Heart left ventricle (tissue), 16 donors: ENCODE measurements at regions not wholly inside any gene's neighbourhood (a gene's known extent, or its start where the extent isn't known, plus 50 kb on each side); places are given as distances from the start of the nearest gene placed in this dataset.
A peak's percentile ranks its signal among the peaks of the same experiment; 100 is the strongest.

Source experiments
- ATAC-seq, 4 donors: fragments of 200-7000 bp; cut with Tn5 transposase; one replicate each; pipeline ENCODE4 v1.9.1; 2020 to 2022; ENCODE audit warnings: moderate library complexity in 4 of 4, mild to moderate bottlenecking in 3 of 4, moderate number of reproducible peaks in 1 of 4
- DNase-seq, 5 donors: peaks; one replicate each; pipeline ENCODE4 v3.0.0-alpha.2; 2020
- H3K27ac ChIP-seq, 12 donors: fragments of 200-600 bp; sonication (generic) in 4 of 12; one replicate each; pipeline versions ENCODE4 v1.5.0 to v1.8.0; 2016 to 2022; ENCODE audit warnings: mild to moderate bottlenecking in 2 of 12
- H3K27me3 ChIP-seq, 9 donors: fragments of 200-600 bp; sonication (generic) in 2 of 9; one replicate each; pipeline versions ENCODE4 v1.5.1 to v1.8.0; 2016 to 2022; ENCODE audit warnings: mild to moderate bottlenecking in 3 of 9
- H3K36me3 ChIP-seq, 9 donors: fragments of 200-600 bp; sonication (generic) in 2 of 9; one replicate each; pipeline versions ENCODE4 v1.5.0 to v1.8.0; 2018 to 2022; ENCODE audit warnings: mild to moderate bottlenecking in 2 of 9
- H3K4me1 ChIP-seq, 12 donors: fragments of 200-600 bp; sonication (generic) in 4 of 12; one replicate each; pipeline versions ENCODE4 v1.5.0 to v1.8.0; 2016 to 2022; ENCODE audit warnings: mild to moderate bottlenecking in 3 of 12
- H3K4me3 ChIP-seq, 12 donors: fragments of 200-600 bp; sonication (generic) in 4 of 12; one replicate each; pipeline versions ENCODE4 v1.5.0 to v1.8.0; 2017 to 2022; ENCODE audit warnings: mild to moderate bottlenecking in 9 of 12, moderate library complexity in 4 of 12
- H3K9me3 ChIP-seq, 12 donors: fragments of 200-600 bp; sonication (generic) in 4 of 12; one replicate each; pipeline versions ENCODE4 v1.5.0 to v1.8.0; 2016 to 2022; ENCODE audit warnings: mild to moderate bottlenecking in 1 of 12
- POLR2A ChIP-seq, 2 donors: fragments of 450-650 bp; IDR thresholded peaks; one replicate each; pipeline ENCODE4 v1.6.1; 2017; ENCODE audit warnings: antibody characterized with exemption in 2 of 2, mild to moderate bottlenecking in 2 of 2, moderate library complexity in 2 of 2
- WGBS, 4 donors: extraction: QIAGEN DNeasy Blood & Tissue Kit in 2 of 4; methylation state at CpG; one replicate each; pipeline versions ENCODE4 v1.1.5 to v1.1.7; 2013 to 2018; 5-methylcytosine and 5-hydroxymethylcytosine counted together
- intact Hi-C, 10 donors: fragments of 100-400 bp; cut with DNase I; formaldehyde crosslinking; loops; one replicate each; pipeline versions ENCODE4 v1.11.1 to v1.14.2; 2022
- TF ChIP-seq, protein P1 (sequence below), 12 donors: fragments of 200-600 bp; sonication (generic) in 4 of 12; IDR thresholded peaks; one replicate each; pipeline versions ENCODE4 v1.5.0 to v1.8.0; 2018 to 2022; ENCODE audit warnings: antibody characterized with exemption in 12 of 12, mild to moderate bottlenecking in 5 of 12
- donor health status: ischemic (EF 13 %, LVEDD 7.1; RV severe dilation, severe dysfunction).
- donor health status: healthy with polysubstance abuse.
- donor health status: DM: no; HTN: yes; CAD: no.
- donor health status: DM: no; HTN: no; CAD: no.
- donor health status: ischemic (EF 25% LVEDD 6.9; RV normal size, moderate dysfunction).
- donor health status: ischemic (EF 25% LVEDD 5.7; RV mildly dilated, moderate dysfunction).
- donor health status: healthy.
- donor health status: DM: yes; HTN: yes; CAD: no.
- donor health status: ischemic (EF 35%, LVEDD 5.7; RV mildly dilated, moderate dysfunction).
- donor health status: nonischemic (EF 11% LVEDD 7.7; RV severe dilation, severe dysfunction).
- donor health status: DM: yes; HTN: yes; CAD: no.
- donor health status: PGD.
- donor health status: ischemic (EF 29% LVEDD 5.4; RV normal size, mild dysfunction).
- donor health status: nonischemic (EF 23%, LVEDD 6.1; RV moderate dilation, normal function).

DNA sequence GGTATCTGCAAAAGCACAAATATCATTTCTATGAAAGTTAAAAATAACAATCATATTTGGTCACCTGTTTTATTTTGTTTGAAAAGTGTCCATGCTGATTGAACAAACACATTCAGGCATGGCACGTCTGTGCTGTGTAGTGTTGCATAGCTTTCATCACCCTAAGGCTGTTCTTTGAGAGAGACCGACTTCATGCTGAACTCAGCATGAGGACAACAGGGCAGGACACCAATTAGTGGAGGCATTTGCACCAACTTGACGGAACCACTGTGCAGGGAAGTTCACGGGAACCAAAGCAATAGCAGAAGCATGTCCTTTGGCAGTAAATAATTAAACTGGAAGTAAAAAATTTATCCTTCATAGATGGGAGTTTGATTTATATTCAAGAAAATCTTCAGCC, 158.4 kb upstream of the SLC7A11 start:
- ATAC-seq = peak; percentile 95 to 98 (median 97)
- intact Hi-C loops = loop anchor here in 1 of 10 donors (5.0 kb wide), 1 partner anchor 203 kb away; no protein-coding TSS in a partner anchor
- no peaks in the 10 kb centered on the region for H3K36me3 ChIP-seq
- TF ChIP-seq POLR2A (IDR thresholded peaks at IDR 0.05) = no peak
- TF ChIP-seq, protein P1, sequence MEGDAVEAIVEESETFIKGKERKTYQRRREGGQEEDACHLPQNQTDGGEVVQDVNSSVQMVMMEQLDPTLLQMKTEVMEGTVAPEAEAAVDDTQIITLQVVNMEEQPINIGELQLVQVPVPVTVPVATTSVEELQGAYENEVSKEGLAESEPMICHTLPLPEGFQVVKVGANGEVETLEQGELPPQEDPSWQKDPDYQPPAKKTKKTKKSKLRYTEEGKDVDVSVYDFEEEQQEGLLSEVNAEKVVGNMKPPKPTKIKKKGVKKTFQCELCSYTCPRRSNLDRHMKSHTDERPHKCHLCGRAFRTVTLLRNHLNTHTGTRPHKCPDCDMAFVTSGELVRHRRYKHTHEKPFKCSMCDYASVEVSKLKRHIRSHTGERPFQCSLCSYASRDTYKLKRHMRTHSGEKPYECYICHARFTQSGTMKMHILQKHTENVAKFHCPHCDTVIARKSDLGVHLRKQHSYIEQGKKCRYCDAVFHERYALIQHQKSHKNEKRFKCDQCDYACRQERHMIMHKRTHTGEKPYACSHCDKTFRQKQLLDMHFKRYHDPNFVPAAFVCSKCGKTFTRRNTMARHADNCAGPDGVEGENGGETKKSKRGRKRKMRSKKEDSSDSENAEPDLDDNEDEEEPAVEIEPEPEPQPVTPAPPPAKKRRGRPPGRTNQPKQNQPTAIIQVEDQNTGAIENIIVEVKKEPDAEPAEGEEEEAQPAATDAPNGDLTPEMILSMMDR (IDR thresholded peaks at IDR 0.05) = no peak
- H3K4me3 ChIP-seq = no peak overlapping the region
- H3K27me3 ChIP-seq = no peaks in the 10 kb centered on the region
- peaks cover 0 to 29% (median 7%) of the 10 kb centered on the region in 12 donors for H3K4me1 ChIP-seq
- DNase-seq = peak in 3 of 5 donors; percentile 27 to 49 (median 43)
- 33 to 60% (median 40%) methylated on average over 4 of the region's 4 CpGs for WGBS, 4 donors
- peak overlapping the region in 7 of 12 donors; percentile 28 to 61 (median 34) for H3K27ac ChIP-seq
- H3K9me3 ChIP-seq = no peaks in the 10 kb centered on the region

DNA sequence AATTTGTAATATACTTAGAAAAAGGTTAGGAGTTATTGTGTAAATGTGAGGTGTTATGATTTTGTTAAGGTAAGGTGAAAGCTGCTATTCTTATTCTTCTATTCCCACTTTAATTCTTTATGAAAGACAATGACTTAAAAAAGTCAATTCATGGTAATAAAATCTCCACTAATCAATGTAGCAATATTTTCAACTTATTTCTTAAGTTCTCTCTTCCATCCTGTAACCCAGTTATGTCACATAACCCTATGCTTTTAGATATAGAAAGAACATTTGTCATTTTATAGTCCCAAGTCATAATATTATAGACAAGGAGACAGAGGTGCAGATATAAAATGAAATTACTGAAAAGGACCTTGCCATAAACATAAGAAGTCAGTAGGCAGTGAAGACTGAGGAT, 157.9 kb upstream of the SLC7A11 start:
- intact Hi-C loops = loop anchor here in 1 of 10 donors (5.0 kb wide), 1 partner anchor 203 kb away; no protein-coding TSS in a partner anchor
- H3K27ac ChIP-seq = peak overlapping the region in 6 of 12 donors; percentile 16 to 61 (median 30)
- no peaks in the 10 kb centered on the region for H3K27me3 ChIP-seq

DNA sequence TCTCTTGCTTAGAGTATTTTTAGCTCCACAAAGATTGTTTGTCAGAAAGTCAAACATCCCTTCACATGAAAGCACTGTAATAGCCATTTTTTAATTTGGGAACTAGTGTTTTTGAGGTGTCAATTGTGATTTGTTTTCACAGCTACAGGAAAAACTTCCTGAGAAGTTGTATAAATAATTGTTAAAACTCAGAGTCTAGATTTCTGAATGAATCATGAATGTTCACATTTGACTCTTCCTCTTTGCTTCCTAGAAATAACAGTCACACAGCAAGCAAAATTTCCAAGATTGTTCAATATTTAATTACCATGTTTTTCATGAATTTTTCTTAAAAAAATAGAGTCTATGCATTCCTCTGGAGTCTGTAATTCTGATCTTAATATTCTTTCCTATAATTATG, 156.9 kb upstream of the SLC7A11 start:
- no peaks in the 10 kb centered on the region for H3K36me3 ChIP-seq
- intact Hi-C loops = loop anchor here in 2 of 10 donors (2.0 to 10.0 kb wide), 3 partner anchors 194 to 276 kb away; no protein-coding TSS in a partner anchor
- no peaks in the 10 kb centered on the region for H3K9me3 ChIP-seq
- DNase-seq (no peak), ATAC-seq (no peak)
- H3K4me1 ChIP-seq = peaks cover 0 to 29% (median 7%) of the 10 kb centered on the region in 12 donors
- H3K27ac ChIP-seq = peak overlapping the region in 4 of 12 donors; percentile 4 to 54 (median 36)
- H3K4me3 ChIP-seq = no peak overlapping the region
- TF ChIP-seq POLR2A (IDR thresholded peaks at IDR 0.05) = no peak
- TF ChIP-seq, protein P1 (IDR thresholded peaks at IDR 0.05) = no peak
- H3K27me3 ChIP-seq = no peaks in the 10 kb centered on the region

More for the DNA sequence above, 157.9 kb upstream of the SLC7A11 start:
- Histone ChIP-seq H3K4me3 (no peak overlapping the region), H3K36me3 (no peaks in the 10 kb centered on the region), H3K9me3 (no peaks in the 10 kb centered on the region), H3K4me1 (peaks cover 0 to 29% (median 7%) of the 10 kb centered on the region in 12 donors)
- TF ChIP-seq, protein P1 (IDR thresholded peaks at IDR 0.05) = no peak
- no peak for TF ChIP-seq POLR2A (IDR thresholded peaks at IDR 0.05)
- no peak for ATAC-seq
- DNase-seq = no peak

DNA sequence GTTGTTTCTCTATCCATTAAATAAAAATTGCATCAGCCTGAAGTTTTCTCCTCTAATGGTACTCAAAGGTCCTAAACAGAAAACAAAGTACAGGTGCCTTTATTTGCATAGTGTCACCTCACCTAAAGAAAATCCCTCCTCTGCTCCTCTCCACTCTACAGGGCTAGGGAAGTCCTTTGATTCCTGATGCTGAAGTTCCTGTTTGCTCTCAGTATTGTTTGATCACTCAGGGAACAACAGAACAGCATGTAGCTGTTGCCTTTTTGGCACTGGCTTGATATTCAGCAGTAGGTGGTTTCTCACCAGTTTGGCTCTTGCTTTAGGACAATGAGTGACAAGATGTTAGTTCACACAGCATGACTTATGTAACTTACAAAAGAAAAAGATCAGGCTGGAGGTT, 156.2 kb upstream of the SLC7A11 start:
- no peak for TF ChIP-seq POLR2A (IDR thresholded peaks at IDR 0.05)
- Histone ChIP-seq H3K9me3 (no peaks in the 10 kb centered on the region), H3K27ac (peak overlapping the region in 5 of 12 donors; percentile 4 to 54 (median 26)), H3K27me3 (no peaks in the 10 kb centered on the region), H3K4me1 (peaks cover 0 to 29% (median 7%) of the 10 kb centered on the region in 12 donors), H3K36me3 (no peaks in the 10 kb centered on the region), H3K4me3 (no peak overlapping the region)
- DNase-seq (no peak), ATAC-seq (peak; percentile 69 to 83 (median 76))
- intact Hi-C loops = loop anchor here in 2 of 10 donors (2.0 to 10.0 kb wide), 3 partner anchors 194 to 276 kb away; no protein-coding TSS in a partner anchor
